Esophagus muscularis mucosa (tissue), 4 donors: ENCODE measurements at regions not wholly inside any gene's neighbourhood (a gene's known extent, or its start where the extent isn't known, plus 50 kb on each side); places are given as distances from the start of the nearest gene placed in this dataset.

Experiments used
- DNase-seq: peaks from one replicate; pipeline ENCODE4 v3.0.0-alpha.2; 2017; ENCODE audit errors: extremely low spot score
- H3K27ac ChIP-seq, 4 donors: fragments of 200-600 bp; sonication (generic); replicated peaks in 1 of 4; 1 replicate in 3 of 4; 2 replicates in 1 of 4; pipeline ENCODE4 v1.5.1; 2016 to 2019; ENCODE audit warnings: mild to moderate bottlenecking in 1 of 4
- H3K27me3 ChIP-seq, 4 donors: fragments of 200-600 bp; sonication (generic); one replicate each; pipeline versions ENCODE4 v1.5.1 to v1.6.0; 2016 to 2019
- H3K36me3 ChIP-seq, 4 donors: fragments of 200-600 bp; sonication (generic); one replicate each; pipeline ENCODE4 v1.5.1; 2016 to 2019
- H3K4me1 ChIP-seq, 4 donors: fragments of 200-600 bp; sonication (generic); one replicate each; pipeline ENCODE4 v1.5.1; 2016 to 2019
- H3K4me3 ChIP-seq, 4 donors: fragments of 200-600 bp; sonication (generic); 1 replicate in 2 of 4; 2 replicates in 2 of 4; pipeline ENCODE4 v1.5.1; 2016 to 2019; ENCODE audit warnings: mild to moderate bottlenecking in 4 of 4, moderate library complexity in 1 of 4
- H3K9me3 ChIP-seq, 4 donors: fragments of 200-600 bp; sonication (generic); 1 replicate in 3 of 4; 2 replicates in 1 of 4; pipeline ENCODE4 v1.5.1; 2016 to 2019
- EP300 ChIP-seq: sonication (generic); formaldehyde crosslinking; IDR thresholded peaks from one replicate; pipeline ENCODE4 v1.6.1; 2017; ENCODE audit warnings: antibody characterized with exemption
- POLR2A ChIP-seq: fragments of 450-650 bp; IDR thresholded peaks from one replicate; pipeline ENCODE4 v1.6.1; 2017; ENCODE audit warnings: antibody characterized with exemption, moderate library complexity, mild to moderate bottlenecking, low read depth
- POLR2AphosphoS5 ChIP-seq, 2 donors: sonication (generic); formaldehyde crosslinking; IDR thresholded peaks; one replicate each; pipeline ENCODE4 v1.6.1; 2017; ENCODE audit warnings: antibody characterized with exemption in 2 of 2
- WGBS: methylation state at CpG from one replicate; pipeline ENCODE4 v1.1.5; 2018; 5-methylcytosine and 5-hydroxymethylcytosine counted together
- intact Hi-C: fragments of 100-400 bp; cut with DNase I; formaldehyde crosslinking; loops from one replicate; pipeline ENCODE4 v1.15.1; 2023
- TF ChIP-seq, protein P1 (sequence below), 3 experiments: fragments of 200-600 bp in 2 of 3; fragments of 450-650 bp in 1 of 3; sonication (generic) in 2 of 3; IDR thresholded peaks; one replicate each; pipeline ENCODE4 v1.5.1; 2017 to 2019; ENCODE audit warnings: antibody characterized with exemption in 3 of 3, mild to moderate bottlenecking in 2 of 3, moderate library complexity in 1 of 3

- no peak for DNase-seq
- no peaks in the 10 kb centered on the region for H3K27me3 ChIP-seq
- H3K36me3 ChIP-seq, result no peaks in the 10 kb centered on the region
- WGBS, result 83% methylated on average over 2 of the region's 2 CpGs
- H3K4me1 ChIP-seq, result peaks cover 0 to 12% (median 5%) of the 10 kb centered on the region in 4 donors
- H3K27ac ChIP-seq, result no peak overlapping the region
- no peaks in the 10 kb centered on the region for H3K9me3 ChIP-seq
- H3K4me3 ChIP-seq, result no peak overlapping the region
- intact Hi-C loops, result no loop called here
- no peak for TF ChIP-seq EP300
- TF ChIP-seq POLR2AphosphoS5 (IDR thresholded peaks at IDR 0.05), result no peak
- TF ChIP-seq, protein P1, sequence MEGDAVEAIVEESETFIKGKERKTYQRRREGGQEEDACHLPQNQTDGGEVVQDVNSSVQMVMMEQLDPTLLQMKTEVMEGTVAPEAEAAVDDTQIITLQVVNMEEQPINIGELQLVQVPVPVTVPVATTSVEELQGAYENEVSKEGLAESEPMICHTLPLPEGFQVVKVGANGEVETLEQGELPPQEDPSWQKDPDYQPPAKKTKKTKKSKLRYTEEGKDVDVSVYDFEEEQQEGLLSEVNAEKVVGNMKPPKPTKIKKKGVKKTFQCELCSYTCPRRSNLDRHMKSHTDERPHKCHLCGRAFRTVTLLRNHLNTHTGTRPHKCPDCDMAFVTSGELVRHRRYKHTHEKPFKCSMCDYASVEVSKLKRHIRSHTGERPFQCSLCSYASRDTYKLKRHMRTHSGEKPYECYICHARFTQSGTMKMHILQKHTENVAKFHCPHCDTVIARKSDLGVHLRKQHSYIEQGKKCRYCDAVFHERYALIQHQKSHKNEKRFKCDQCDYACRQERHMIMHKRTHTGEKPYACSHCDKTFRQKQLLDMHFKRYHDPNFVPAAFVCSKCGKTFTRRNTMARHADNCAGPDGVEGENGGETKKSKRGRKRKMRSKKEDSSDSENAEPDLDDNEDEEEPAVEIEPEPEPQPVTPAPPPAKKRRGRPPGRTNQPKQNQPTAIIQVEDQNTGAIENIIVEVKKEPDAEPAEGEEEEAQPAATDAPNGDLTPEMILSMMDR (IDR thresholded peaks at IDR 0.05), result no peak
- TF ChIP-seq POLR2A, result no peak
Observed at GRCh38 chr18:39945076-39945475, 2010.0 kb upstream of the PIK3C3 start.

DNA sequence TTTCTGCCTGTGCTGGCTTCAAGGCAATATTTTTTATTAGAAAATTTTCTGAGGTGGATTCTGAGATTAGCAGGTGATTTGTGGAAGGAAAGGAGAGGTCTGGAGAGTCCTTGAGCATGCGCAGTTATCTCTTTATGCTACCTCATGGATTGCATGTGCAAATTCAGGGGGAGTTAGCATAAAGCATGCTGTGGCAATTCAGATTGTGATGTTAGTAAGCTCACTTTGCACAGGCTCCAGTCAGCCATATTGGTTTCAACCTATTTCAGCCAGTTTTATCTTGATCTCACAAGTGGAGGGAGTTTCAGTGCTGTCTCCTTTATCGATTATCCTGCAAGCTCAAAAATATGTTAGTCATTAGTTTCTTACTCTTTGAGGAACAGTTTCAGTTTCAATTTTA, 2012.3 kb upstream of the PIK3C3 start:
- WGBS, result 87% methylated on average over 2 of the region's 2 CpGs

DNA sequence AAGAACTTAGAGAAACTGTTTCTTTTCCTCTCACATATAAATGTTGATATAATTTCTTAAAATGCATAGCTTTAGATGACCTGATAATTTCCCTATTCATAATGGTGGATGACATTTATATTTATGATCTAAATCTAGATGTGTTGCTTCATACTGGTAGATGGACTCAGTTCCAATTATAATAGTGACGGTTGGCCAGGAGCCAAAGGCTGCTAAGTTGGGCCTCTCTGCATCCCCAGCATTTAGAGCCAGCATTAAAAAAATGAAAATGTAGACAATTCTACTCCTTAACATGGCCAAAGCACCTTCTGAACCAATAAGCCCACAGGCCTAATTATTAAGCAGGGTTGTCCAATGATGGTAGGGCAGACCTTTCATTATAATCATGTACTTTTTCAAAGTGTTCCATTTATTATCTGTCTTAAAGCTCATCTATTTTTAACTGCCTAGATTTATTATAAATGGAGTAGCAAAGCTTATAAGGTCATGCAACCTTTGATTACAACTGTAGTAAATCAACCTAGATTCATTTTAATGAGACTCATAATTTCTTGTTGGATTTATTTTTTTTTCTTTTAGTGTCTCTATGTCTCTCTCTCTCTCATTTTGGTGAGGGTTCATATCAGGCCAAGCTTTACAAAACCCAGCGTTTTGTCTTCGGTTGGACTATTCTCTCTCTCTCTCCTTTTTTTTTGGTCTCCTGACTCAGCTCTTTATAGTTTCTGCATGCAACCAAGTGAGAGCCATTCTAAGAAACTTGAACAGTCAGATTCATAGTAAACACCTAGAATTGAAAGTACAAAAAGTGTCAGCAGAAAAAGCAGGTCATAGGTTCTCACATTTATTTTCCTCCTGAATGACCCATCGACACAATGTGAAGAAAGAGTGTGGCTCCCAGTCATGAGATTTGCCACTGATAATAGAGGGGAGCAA, 2016.1 kb upstream of the PIK3C3 start:
- Histone ChIP-seq H3K4me1 (no peaks in the 10 kb centered on the region), H3K36me3 (no peaks in the 10 kb centered on the region), H3K27ac (no peak overlapping the region), H3K4me3 (no peak overlapping the region), H3K27me3 (no peaks in the 10 kb centered on the region), H3K9me3 (no peaks in the 10 kb centered on the region)
- DNase-seq, result no peak
- intact Hi-C loops, result no loop called here
- 75% methylated on average over 4 of the region's 4 CpGs for WGBS
- TF ChIP-seq EP300 (no peak), POLR2AphosphoS5 (IDR thresholded peaks at IDR 0.05) (no peak), POLR2A (no peak)
- TF ChIP-seq, protein P1 (IDR thresholded peaks at IDR 0.05), result no peak

More for the DNA sequence above, 2012.3 kb upstream of the PIK3C3 start:
- H3K27ac ChIP-seq, result no peak overlapping the region
- no peaks in the 10 kb centered on the region for H3K27me3 ChIP-seq
- intact Hi-C loops, result no loop called here
- DNase-seq, result no peak
- no peaks in the 10 kb centered on the region for H3K36me3 ChIP-seq
- peaks cover 0 to 12% (median 5%) of the 10 kb centered on the region in 4 donors for H3K4me1 ChIP-seq
- no peaks in the 10 kb centered on the region for H3K9me3 ChIP-seq
- H3K4me3 ChIP-seq, result no peak overlapping the region
- TF ChIP-seq POLR2AphosphoS5 (IDR thresholded peaks at IDR 0.05), result no peak
- TF ChIP-seq, protein P1 (IDR thresholded peaks at IDR 0.05), result no peak
- no peak for TF ChIP-seq POLR2A
- TF ChIP-seq EP300, result no peak

- intact Hi-C loops, result no loop called here
Observed at GRCh38 chr18:39935598-39935997, 2019.4 kb upstream of the PIK3C3 start.

More at GRCh38 chr18:39935598-39935997, 2019.4 kb upstream of the PIK3C3 start:
- Histone ChIP-seq H3K9me3 (no peaks in the 10 kb centered on the region), H3K4me1 (no peaks in the 10 kb centered on the region), H3K27me3 (no peaks in the 10 kb centered on the region), H3K36me3 (no peaks in the 10 kb centered on the region), H3K27ac (no peak overlapping the region), H3K4me3 (no peak overlapping the region)
- no peak for DNase-seq
- TF ChIP-seq, protein P1 (IDR thresholded peaks at IDR 0.05), result no peak
- TF ChIP-seq POLR2A (no peak), EP300 (no peak), POLR2AphosphoS5 (IDR thresholded peaks at IDR 0.05) (no peak)
- 66% methylated on average over 2 of the region's 2 CpGs for WGBS
